IPS DF 6.9 (cell line): ENCODE measurements at regions not wholly inside any gene's neighbourhood (a gene's known extent, or its start where the extent isn't known, plus 50 kb on each side); places are given as distances from the start of the nearest gene placed in this dataset.

Source experiments
- DNase-seq: peaks from one replicate; pipeline ENCODE4 v3.0.0-alpha.2; 2013; ENCODE audit warnings: low read depth, low spot score
- H3K27ac ChIP-seq: one replicate; pipeline ENCODE4 v1.5.1; 2013; ENCODE audit warnings: low read length, control low read depth
- H3K27me3 ChIP-seq: 2 replicates; pipeline ENCODE4 v1.6.1; 2013; ENCODE audit warnings: mild to moderate bottlenecking, low read length; ENCODE audit not compliant: control insufficient read depth, insufficient read depth
- H3K36me3 ChIP-seq: 2 replicates; pipeline ENCODE4 v1.6.1; 2013; ENCODE audit warnings: low read length; ENCODE audit not compliant: control insufficient read depth, insufficient read depth
- H3K4me1 ChIP-seq: 2 replicates; pipeline ENCODE4 v1.6.1; 2013; ENCODE audit warnings: low read length; ENCODE audit not compliant: control insufficient read depth, insufficient read depth
- H3K4me3 ChIP-seq: 2 replicates; pipeline ENCODE4 v1.5.1; 2013; ENCODE audit warnings: mild to moderate bottlenecking, low read length
- H3K9me3 ChIP-seq: 2 replicates; pipeline ENCODE4 v1.6.1; 2013; ENCODE audit warnings: low read length, inconsistent platforms; ENCODE audit not compliant: control insufficient read depth, insufficient read depth
- WGBS: extraction: QIAGEN DNeasy Blood & Tissue Kit; methylation state at CpG from one replicate; pipeline ENCODE4 v1.1.7; 2013; ENCODE audit warnings: mixed read lengths, missing lambda C conversion rate; ENCODE audit not compliant: insufficient read length, insufficient coverage; 5-methylcytosine and 5-hydroxymethylcytosine counted together

- H3K9me3 ChIP-seq, result no peaks in the 10 kb centered on the region
- 0 out of 2 replicates have a peak, but pooled peaks cover 1% of the 10 kb centered on the region for H3K4me1 ChIP-seq
- no peak overlapping the region for H3K27ac ChIP-seq
- no peaks in the 10 kb centered on the region for H3K27me3 ChIP-seq
- no peaks in the 10 kb centered on the region for H3K36me3 ChIP-seq
- no peak overlapping the region for H3K4me3 ChIP-seq
- WGBS, result no CpG with 5 or more reads among the region's 5 CpGs
- DNase-seq, result no peak
Measured at GRCh38 chr2:12928197-12928774, 211.6 kb downstream of the TRIB2 start.

GRCh38 chr2:12928775-12929401 lies 212.2 kb downstream of the TRIB2 start:
- H3K27ac ChIP-seq, result no peak overlapping the region
- no CpG with 5 or more reads among the region's 4 CpGs for WGBS
- H3K4me3 ChIP-seq, result no peak overlapping the region
- H3K27me3 ChIP-seq, result no peaks in the 10 kb centered on the region
- no peaks in the 10 kb centered on the region for H3K9me3 ChIP-seq
- no peak for DNase-seq
- H3K36me3 ChIP-seq, result no peaks in the 10 kb centered on the region
- H3K4me1 ChIP-seq, result 0 out of 2 replicates have a peak, but pooled peaks cover 1% of the 10 kb centered on the region

DNA sequence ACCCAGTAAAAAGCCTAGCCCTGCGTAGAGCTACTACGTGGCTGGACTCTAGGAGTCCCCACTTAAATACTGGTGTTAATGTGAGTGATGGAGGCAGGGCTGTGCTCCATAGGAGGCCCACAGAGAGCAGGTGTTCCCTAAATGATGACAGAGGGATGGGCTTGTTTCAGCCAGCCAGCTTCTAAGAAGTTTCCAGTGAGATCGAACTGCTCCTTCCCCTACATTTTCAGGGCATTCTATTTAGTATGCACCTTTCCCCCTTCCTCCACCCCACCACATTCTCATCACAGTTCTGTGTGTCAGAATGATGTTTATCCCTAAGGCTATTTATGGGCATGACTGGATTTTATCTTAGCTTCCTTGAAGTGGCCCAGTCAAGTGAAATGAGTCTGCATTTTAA lies 213.0 kb downstream of the TRIB2 start:
- no peaks in the 10 kb centered on the region for H3K9me3 ChIP-seq
- no peak overlapping the region for H3K4me3 ChIP-seq
- DNase-seq, result no peak
- 0 out of 2 replicates have a peak, but pooled peaks cover 1% of the 10 kb centered on the region for H3K4me1 ChIP-seq
- H3K27me3 ChIP-seq, result no peaks in the 10 kb centered on the region
- H3K36me3 ChIP-seq, result no peaks in the 10 kb centered on the region
- WGBS, result no CpG with 5 or more reads among the region's 3 CpGs
- no peak overlapping the region for H3K27ac ChIP-seq

- no peak for DNase-seq
- Histone ChIP-seq H3K9me3 (no peaks in the 10 kb centered on the region), H3K27ac (no peak overlapping the region), H3K4me3 (no peak overlapping the region), H3K36me3 (no peaks in the 10 kb centered on the region), H3K4me1 (0 out of 2 replicates have a peak, but pooled peaks cover 1% of the 10 kb centered on the region), H3K27me3 (no peaks in the 10 kb centered on the region)
- WGBS, result no CpG with 5 or more reads among the region's 1 CpG
Measured at GRCh38 chr2:12930391-12930790, 213.7 kb downstream of the TRIB2 start.

DNA sequence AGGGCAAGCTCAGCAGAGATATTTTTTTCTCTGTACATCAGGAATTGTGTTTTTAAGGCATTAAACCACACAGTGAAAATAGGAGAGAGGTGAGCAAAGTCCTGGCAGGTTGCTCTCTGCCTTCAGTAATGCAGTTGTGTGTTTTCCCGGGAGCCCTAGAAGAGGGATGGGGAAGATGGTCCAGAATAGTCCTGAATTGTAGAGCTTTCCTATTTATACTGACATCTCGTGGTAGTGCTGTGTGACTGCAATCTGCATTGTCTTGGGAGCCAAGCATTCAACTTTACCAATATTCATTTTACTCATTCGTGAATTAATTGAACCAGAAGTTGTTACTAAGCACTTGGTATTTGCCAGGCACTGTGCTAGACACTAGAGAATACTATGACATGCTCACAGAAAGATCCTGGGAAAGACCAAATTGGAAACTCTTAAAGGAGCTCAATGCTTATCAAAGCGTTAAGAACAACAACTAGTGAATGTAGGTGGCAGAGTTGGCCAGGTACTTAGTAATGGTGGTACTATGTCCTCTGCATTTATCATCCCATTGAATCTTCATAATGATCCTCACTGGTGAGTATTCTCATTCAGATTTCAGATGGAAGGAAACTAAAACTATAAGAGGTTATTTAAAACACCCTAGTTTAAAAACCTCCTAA lies 214.6 kb downstream of the TRIB2 start:
- H3K4me1 ChIP-seq, result 0 out of 2 replicates have a peak, but pooled peaks cover 1% of the 10 kb centered on the region
- no CpG with 5 or more reads among the region's 4 CpGs for WGBS
- no peaks in the 10 kb centered on the region for H3K27me3 ChIP-seq
- H3K9me3 ChIP-seq, result no peaks in the 10 kb centered on the region
- no peak overlapping the region for H3K4me3 ChIP-seq
- H3K36me3 ChIP-seq, result no peaks in the 10 kb centered on the region
- no peak overlapping the region for H3K27ac ChIP-seq
- DNase-seq, result no peak

DNA sequence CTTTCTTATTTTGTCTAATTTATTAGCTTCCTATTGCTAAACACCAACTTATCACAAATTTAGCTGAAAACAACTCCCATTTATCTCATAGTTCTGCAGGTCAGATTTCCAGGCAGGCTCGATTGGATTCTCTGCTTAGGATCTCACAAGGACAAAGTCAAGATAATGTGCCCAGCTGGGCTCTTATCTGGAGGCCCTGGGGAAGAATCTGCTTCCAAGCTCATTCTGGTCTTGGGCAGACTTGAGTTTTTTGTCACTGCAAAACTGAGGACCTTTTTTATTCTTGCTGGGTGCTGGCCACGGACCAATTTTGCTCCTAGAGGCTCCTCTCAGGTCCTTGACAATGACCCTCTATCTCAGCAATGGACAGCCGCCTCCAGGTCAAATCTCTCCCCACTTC lies 215.5 kb downstream of the TRIB2 start:
- Histone ChIP-seq H3K4me1 (0 out of 2 replicates have a peak, but pooled peaks cover 1% of the 10 kb centered on the region), H3K36me3 (no peaks in the 10 kb centered on the region), H3K4me3 (no peak overlapping the region), H3K27me3 (no peaks in the 10 kb centered on the region), H3K9me3 (no peaks in the 10 kb centered on the region), H3K27ac (no peak overlapping the region)
- DNase-seq, result no peak
- WGBS, result no CpG with 5 or more reads among the region's 3 CpGs

DNA sequence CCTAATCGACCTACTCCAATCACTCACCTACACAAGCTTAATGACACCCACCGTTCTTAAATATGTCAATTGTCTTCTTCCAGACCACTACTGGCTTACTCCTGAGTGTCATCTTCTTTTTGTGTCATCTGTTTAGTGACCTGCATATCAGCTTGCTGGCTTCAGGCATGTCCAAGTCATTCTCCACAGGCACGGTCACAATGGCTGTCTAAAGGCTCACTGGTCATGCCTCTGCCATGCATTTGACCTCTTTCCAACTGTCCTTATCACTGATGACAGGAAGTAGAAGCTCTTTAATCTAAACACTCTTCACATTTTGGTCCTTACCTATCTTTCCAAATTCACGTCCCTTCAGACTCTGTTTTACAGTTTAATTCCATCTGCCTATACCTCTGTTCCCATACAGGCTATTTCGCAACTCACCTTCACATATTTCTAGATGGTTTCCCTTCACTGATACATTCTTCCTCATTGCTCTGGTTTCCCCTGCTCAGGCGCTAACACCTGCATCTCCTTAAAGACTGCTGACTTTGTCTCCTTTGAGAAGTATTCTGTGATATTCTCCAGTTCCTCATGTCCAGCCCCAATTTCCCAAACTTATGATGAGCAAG lies 217.5 kb downstream of the TRIB2 start:
- WGBS, result 100% methylated on average over 1 of the region's 6 CpGs
- no peak for DNase-seq
- Histone ChIP-seq H3K27me3 (no peaks in the 10 kb centered on the region), H3K9me3 (no peaks in the 10 kb centered on the region), H3K36me3 (no peaks in the 10 kb centered on the region), H3K4me3 (no peak overlapping the region), H3K27ac (no peak overlapping the region), H3K4me1 (0 out of 2 replicates have a peak, but pooled peaks cover 1% of the 10 kb centered on the region)

DNA sequence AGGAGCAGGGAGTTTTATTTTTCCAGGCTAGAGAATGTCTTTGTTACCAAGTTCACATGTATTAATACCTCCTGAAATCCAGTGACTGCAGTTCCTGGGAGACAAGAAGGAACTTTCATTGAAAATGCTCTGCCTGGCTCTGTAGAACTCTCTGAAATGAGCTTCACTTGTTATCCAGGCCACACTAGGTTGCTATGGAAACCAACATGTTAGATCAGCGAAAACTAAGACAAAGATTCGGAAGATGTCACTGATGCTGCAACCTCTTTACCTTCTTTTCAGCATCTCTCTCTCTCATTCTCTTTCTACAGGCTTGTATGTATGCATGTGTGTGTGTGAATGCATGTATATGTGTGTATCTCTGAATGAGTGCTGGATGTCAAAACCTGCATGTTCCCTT lies 218.5 kb downstream of the TRIB2 start:
- Histone ChIP-seq H3K9me3 (no peaks in the 10 kb centered on the region), H3K4me1 (no peaks in the 10 kb centered on the region), H3K27me3 (no peaks in the 10 kb centered on the region), H3K4me3 (no peak overlapping the region), H3K36me3 (no peaks in the 10 kb centered on the region), H3K27ac (no peak overlapping the region)
- no peak for DNase-seq
- WGBS, result no CpG with 5 or more reads among the region's 2 CpGs

DNA sequence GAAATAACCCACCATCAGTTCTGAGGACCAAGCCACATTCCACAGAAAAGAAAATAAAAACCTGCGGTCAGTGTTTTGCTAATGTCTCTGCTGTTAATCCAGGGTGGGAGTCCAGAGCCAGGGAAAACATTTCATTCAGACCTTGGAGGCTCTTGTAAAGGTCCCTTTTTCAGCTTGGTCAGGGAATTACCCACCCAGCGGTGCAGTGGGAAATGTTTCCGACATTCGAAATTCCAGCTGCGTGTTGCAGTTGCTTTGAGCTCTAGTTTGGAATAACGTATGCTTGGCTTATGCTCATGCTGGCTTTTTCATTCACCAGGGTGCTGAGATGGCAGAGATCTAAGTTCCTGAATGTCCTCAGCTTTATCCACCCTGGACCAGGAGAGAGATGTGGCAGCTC lies 219.1 kb downstream of the TRIB2 start:
- DNase-seq, result no peak
- Histone ChIP-seq H3K4me3 (no peak overlapping the region), H3K27me3 (no peaks in the 10 kb centered on the region), H3K36me3 (no peaks in the 10 kb centered on the region), H3K9me3 (no peaks in the 10 kb centered on the region), H3K4me1 (no peaks in the 10 kb centered on the region), H3K27ac (no peak overlapping the region)
- WGBS, result no CpG with 5 or more reads among the region's 6 CpGs

DNA sequence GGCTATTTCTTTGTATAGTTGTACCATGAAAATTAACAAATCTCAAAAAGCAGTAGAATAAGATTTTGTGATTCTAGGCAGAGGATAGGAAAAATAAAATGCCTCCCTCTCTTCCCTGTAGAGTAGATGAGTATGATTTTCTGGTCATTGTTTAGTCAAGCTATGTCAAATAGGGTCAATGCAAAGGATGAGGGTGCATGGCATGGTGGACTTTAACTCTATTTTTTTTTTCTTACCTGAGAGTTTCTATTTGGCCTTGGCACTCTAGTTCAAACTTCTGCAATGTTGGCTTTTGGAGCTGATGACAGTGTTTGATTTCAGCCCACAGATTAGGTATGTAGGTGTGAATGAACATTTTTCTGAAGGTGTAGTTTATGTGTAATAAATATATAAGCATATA lies 224.5 kb downstream of the TRIB2 start:
- no peaks in the 10 kb centered on the region for H3K9me3 ChIP-seq
- no peaks in the 10 kb centered on the region for H3K36me3 ChIP-seq
- no peaks in the 10 kb centered on the region for H3K27me3 ChIP-seq
- no peak overlapping the region for H3K27ac ChIP-seq
- H3K4me3 ChIP-seq, result no peak overlapping the region
- no peaks in the 10 kb centered on the region for H3K4me1 ChIP-seq
- DNase-seq, result no peak
